ENCODE measurements at regions not wholly inside any gene's neighbourhood (a gene's known extent, or its start where the extent isn't known, plus 50 kb on each side); places are given as distances from the start of the nearest gene placed in this dataset.
"Not testable (repeated sequence)": the region's sequence is repeated elsewhere in the genome, so short reads cannot be mapped to it uniquely, and the experiment has no call there.

DNA sequence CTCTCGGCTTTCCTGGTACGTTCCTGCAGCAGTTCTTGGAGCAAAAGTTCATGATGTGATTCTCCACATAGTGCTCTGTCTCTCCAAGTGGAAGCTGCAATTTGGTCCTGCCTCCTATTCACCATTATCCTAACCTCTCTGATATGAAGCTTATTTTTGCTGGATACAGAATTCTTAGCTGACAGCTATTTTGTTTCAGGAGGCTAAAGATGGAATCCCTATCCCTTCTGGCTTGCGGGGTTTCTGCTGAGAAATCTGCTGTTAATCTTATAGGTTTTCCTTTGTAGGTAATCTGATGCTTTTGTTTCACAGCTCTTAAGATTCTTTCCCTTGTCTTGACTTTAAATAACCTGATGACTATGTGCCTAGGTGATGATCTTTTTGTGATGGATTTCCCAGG is 181.6 kb upstream of the VLDLR start:
- Histone ChIP-seq H3K4me1 (no peaks in the 10 kb centered on the region), H3K4me3 (no peak overlapping the region), H3K9me3 (no peaks in the 10 kb centered on the region), H3K27me3 (no peaks in the 10 kb centered on the region), H3K36me3 (ENCODE audit: low read depth, missing control alignments) (no peaks in the 10 kb centered on the region), H3K27ac (no peak overlapping the region)
- intact Hi-C loops (cut with DNase I; ENCODE audit: low total_unique reads) = no loop called here
- TF ChIP-seq, protein P1, sequence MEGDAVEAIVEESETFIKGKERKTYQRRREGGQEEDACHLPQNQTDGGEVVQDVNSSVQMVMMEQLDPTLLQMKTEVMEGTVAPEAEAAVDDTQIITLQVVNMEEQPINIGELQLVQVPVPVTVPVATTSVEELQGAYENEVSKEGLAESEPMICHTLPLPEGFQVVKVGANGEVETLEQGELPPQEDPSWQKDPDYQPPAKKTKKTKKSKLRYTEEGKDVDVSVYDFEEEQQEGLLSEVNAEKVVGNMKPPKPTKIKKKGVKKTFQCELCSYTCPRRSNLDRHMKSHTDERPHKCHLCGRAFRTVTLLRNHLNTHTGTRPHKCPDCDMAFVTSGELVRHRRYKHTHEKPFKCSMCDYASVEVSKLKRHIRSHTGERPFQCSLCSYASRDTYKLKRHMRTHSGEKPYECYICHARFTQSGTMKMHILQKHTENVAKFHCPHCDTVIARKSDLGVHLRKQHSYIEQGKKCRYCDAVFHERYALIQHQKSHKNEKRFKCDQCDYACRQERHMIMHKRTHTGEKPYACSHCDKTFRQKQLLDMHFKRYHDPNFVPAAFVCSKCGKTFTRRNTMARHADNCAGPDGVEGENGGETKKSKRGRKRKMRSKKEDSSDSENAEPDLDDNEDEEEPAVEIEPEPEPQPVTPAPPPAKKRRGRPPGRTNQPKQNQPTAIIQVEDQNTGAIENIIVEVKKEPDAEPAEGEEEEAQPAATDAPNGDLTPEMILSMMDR (IDR thresholded peaks at IDR 0.05) = no peak
- no peak for TF ChIP-seq POLR2A (IDR thresholded peaks at IDR 0.05)
- DNase-seq = no peak
- 76 to 83% methylated on average over 3 of the region's 3 CpGs for WGBS, 2 donors

DNA sequence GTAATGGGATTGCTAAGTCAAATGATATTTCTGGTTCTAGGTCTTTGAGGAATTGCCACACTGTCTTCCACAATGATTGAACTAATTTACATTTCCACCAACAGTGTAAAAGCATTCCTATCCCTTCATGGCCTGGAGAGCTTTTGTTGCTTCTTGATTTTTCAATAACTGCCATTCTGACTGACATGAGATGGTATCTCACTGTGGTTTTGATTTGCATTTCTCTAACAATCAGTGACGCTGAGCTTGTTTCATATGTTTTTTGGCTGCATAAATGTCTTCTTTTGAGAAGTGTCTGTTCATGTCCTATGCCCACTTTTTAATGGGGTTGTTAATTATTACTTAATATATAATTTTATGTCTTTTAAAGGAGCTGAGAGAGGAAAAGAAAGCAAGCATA is 177.7 kb upstream of the VLDLR start:
- H3K27ac ChIP-seq; H3K4me3 ChIP-seq; H3K36me3 ChIP-seq (ENCODE audit: low read depth, missing control alignments); intact Hi-C loops (cut with DNase I; ENCODE audit: low total_unique reads); DNase-seq; H3K9me3 ChIP-seq; H3K27me3 ChIP-seq; H3K4me1 ChIP-seq: not testable (repeated sequence)
- 79 to 100% methylated on average over 1 of the region's 1 CpG for WGBS, 2 donors

DNA sequence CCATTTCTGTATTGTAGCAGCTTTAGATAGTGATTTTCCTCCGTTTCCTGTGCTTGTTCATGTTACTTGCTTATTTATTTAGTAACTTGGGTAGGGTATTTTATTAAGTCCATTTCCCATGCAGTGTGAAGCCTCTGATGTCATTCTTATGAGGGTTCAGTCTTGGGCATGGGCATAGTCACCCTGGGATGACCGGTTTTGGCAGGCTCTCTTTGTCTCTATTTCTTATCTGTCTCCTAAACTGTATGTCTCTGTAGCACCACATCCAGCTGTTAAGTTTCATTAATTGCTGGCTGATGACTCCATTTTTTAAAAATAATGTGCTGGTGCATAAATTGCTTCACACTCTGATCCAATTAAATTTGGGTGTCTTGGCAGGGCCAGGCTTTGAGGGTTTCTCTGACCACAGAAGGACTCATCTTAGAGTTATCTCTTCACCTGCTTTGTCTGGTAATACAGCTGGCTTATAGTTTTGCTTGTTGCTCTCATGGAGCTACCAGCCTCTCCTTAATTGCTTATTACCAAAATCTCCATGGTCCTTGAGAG is 173.3 kb upstream of the VLDLR start:
- no peak for TF ChIP-seq POLR2A (IDR thresholded peaks at IDR 0.05)
- TF ChIP-seq, protein P1 (IDR thresholded peaks at IDR 0.05) = no peak
- no peak overlapping the region for H3K4me3 ChIP-seq
- intact Hi-C loops (cut with DNase I; ENCODE audit: low total_unique reads) = no loop called here
- H3K27ac ChIP-seq = no peak overlapping the region
- H3K4me1 ChIP-seq = no peaks in the 10 kb centered on the region
- 31 to 81% methylated on average over 1 to 2 of the region's 2 CpGs for WGBS, 2 donors
- no peak for DNase-seq
- no peaks in the 10 kb centered on the region for H3K9me3 ChIP-seq
- no peaks in the 10 kb centered on the region for H3K27me3 ChIP-seq
- no peaks in the 10 kb centered on the region for H3K36me3 ChIP-seq (ENCODE audit: low read depth, missing control alignments)

DNA sequence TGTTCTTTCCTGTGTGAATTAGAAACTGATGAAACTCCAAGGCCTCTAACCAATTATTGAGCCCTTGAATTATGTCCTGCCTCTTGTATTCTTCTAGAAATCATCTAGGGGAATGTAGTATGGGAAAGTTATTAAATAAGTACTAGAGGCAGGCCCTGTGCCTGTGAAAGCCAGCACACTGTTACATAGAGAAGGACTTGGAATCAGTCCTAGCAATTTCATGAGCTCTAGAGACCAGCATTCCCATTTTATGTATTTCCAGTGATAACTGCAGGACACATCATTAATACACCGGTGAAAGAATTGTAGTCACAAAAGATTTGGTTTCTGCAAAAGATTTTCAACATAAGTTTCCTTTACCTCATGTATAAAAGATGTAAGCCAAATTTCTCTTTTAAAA is 168.5 kb upstream of the VLDLR start:
- Histone ChIP-seq H3K36me3 (ENCODE audit: low read depth, missing control alignments) (no peaks in the 10 kb centered on the region), H3K4me1 (no peaks in the 10 kb centered on the region), H3K27ac (no peak overlapping the region), H3K27me3 (no peaks in the 10 kb centered on the region), H3K4me3 (no peak overlapping the region), H3K9me3 (no peaks in the 10 kb centered on the region)
- TF ChIP-seq, protein P1 (IDR thresholded peaks at IDR 0.05) = no peak
- TF ChIP-seq POLR2A (IDR thresholded peaks at IDR 0.05) = no peak
- DNase-seq = no peak
- 48 to 67% methylated on average over 1 of the region's 1 CpG for WGBS, 2 donors
- intact Hi-C loops (cut with DNase I; ENCODE audit: low total_unique reads) = no loop called here

DNA sequence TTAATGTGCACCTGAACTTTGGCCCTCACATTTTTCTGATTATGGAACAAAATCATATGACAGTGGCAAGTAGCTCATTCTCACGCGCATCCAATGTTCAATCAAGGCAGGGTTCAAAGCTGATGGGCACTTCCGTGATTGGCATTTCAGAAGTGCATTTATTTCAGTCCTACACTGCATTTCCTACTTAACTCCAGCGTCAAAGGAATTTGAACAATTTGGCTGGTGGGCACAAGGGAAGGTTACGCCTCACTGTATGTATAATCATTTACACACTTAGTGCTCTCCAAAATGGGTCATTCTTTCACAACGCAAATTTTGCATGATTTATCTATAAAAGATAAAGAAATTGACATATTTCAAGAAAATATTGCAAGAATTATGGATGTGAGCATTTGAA is 167.9 kb upstream of the VLDLR start:
- intact Hi-C loops (cut with DNase I; ENCODE audit: low total_unique reads) = no loop called here
- no peaks in the 10 kb centered on the region for H3K9me3 ChIP-seq
- WGBS, 2 donors = 72 to 83% methylated on average over 6 of the region's 6 CpGs
- no peaks in the 10 kb centered on the region for H3K4me1 ChIP-seq
- H3K36me3 ChIP-seq (ENCODE audit: low read depth, missing control alignments) = no peaks in the 10 kb centered on the region
- H3K27ac ChIP-seq = no peak overlapping the region
- DNase-seq = no peak
- no peaks in the 10 kb centered on the region for H3K27me3 ChIP-seq
- no peak overlapping the region for H3K4me3 ChIP-seq
- TF ChIP-seq, protein P1 (IDR thresholded peaks at IDR 0.05) = no peak
- TF ChIP-seq POLR2A (IDR thresholded peaks at IDR 0.05) = no peak

All from testis (tissue), 2 donors.